ENCODE measurements at regions not wholly inside any gene's neighbourhood (a gene's known extent, or its start where the extent isn't known, plus 50 kb on each side); places are given as distances from the start of the nearest gene placed in this dataset.

- TF ChIP-seq CTCF (IDR thresholded peaks at IDR 0.05; ENCODE audit: extremely low read depth in 1 of 2, insufficient read depth in 1 of 2, low read depth in 1 of 2, low read length in 2 of 2) (no peak), POLR2AphosphoS5 (IDR thresholded peaks at IDR 0.05; ENCODE audit: insufficient read depth, low read depth, low read length) (no peak), POLR2A (IDR thresholded peaks at IDR 0.05; ENCODE audit: low read depth, low read length) (no peak), MAX (IDR thresholded peaks at IDR 0.05; ENCODE audit: insufficient read depth, insufficient read length) (no peak), MYC (IDR thresholded peaks at IDR 0.05; ENCODE audit: low read depth, low read length) (no peak), EZH2 (IDR thresholded peaks at IDR 0.05; ENCODE audit: borderline replicate concordance, low read depth, low read length, severe bottlenecking) (no peak), JUN (IDR thresholded peaks at IDR 0.05; ENCODE audit: borderline replicate concordance, insufficient read depth, insufficient read length, low read depth) (no peak), GATA2 (IDR thresholded peaks at IDR 0.05; ENCODE audit: insufficient read depth, insufficient read length, low read depth, low read length) (no peak)
Measured at GRCh38 chr5:60274747-60275146, 381.2 kb upstream of the PDE4D start.

Measured in endothelial cell of umbilical vein (primary cell).